GM18870 (cell line): ENCODE measurements at regions not wholly inside any gene's neighbourhood (a gene's known extent, or its start where the extent isn't known, plus 50 kb on each side); places are given as distances from the start of the nearest gene placed in this dataset.
A peak's percentile ranks its signal among the peaks of the same experiment; 100 is the strongest.

Experiments
- ATAC-seq: cut with Tn5 transposase; IDR thresholded peaks from one replicate; pipeline ENCODE4 v1.9.1; 2021; ENCODE audit warnings: moderate library complexity; ENCODE audit not compliant: unreplicated experiment

DNA sequence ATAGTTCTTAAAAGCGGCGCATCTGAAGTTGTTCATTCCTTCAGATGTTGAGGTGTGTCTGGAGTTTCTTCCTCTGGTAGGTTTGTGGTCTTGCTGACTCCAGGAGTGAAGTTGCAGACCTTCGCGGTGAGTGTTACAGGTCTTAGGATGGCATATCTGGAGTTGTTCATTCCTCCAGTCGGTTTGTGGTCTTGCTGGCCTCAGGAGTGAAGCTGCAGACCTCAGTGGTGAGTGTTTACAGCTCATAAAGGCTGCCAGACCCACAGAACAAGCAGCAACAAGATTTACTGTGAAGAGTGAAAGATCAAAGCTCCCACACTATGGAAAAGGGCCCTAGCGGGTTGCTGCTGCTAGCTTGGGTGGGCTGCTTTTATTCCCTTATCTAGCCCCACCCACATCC lies 201.7 kb upstream of the PDGFD start:
- ATAC-seq = no peak

- no peak for ATAC-seq
Measured at GRCh38 chr11:104361975-104362374, 198.0 kb upstream of the PDGFD start.

GRCh38 chr11:104352036-104352435 lies 188.1 kb upstream of the PDGFD start:
- ATAC-seq = no peak

GRCh38 chr11:104343578-104343977 lies 179.6 kb upstream of the PDGFD start:
- peak; percentile 81 for ATAC-seq

DNA sequence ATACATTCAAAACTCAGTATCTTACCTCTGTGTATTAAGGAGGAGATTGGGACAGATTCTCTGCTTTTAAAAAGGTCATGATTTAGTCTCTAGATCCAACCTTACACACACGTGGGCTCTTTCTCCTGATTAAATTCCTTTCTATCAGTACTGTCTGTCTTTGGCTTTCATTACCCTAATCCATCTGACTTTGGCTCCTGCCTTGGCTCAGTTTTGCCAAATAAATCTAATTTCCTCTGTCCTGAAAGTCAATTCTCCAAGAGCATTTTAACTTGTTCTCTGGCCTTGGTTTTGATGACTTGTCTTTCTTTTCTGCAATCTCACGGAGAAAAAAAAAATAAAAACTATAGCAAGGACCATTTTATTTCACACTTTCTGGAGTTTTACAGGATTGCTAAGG lies 176.6 kb upstream of the PDGFD start:
- no peak for ATAC-seq

DNA sequence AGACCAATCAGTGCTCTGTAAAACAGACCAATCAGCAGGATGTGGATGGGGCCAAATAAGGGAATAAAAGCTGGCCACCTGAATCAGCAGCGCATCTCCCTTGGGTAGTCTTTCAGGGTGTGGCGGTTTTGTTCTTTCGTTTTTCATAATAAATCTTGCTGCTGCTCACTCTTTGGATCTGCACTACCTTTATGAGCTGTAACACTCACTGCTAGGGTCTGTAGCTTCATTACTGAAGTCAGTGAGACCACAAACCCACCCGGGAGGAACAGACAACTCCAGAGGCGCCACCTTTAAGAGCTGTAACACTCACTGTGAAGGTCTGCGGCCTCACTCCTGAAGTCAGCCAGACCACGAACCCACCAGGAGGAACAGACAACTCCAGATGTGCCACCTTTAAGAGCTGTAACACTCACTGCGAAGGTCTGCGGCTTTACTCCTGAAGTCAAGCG lies 175.5 kb upstream of the PDGFD start:
- no peak for ATAC-seq

GRCh38 chr11:104338186-104338585 lies 174.2 kb upstream of the PDGFD start:
- no peak for ATAC-seq

DNA sequence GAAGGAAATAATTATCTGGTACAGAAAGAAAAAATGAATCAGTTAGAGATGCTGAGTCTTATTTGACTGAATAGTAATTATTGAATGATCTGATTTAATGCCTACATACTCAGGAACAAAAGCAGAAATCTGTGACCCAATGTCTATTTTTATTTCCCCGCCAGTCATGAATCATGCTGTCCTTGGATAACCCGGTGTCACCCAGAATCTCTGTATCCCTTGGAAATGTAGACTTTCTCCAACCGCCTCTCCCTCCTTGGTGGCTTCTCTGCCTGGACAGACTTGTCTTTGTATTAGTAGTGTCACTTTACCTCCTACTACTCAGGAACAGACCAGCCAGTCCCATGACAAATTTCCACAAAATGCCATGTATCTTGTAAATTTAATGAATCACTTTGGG lies 173.3 kb upstream of the PDGFD start:
- no peak for ATAC-seq

DNA sequence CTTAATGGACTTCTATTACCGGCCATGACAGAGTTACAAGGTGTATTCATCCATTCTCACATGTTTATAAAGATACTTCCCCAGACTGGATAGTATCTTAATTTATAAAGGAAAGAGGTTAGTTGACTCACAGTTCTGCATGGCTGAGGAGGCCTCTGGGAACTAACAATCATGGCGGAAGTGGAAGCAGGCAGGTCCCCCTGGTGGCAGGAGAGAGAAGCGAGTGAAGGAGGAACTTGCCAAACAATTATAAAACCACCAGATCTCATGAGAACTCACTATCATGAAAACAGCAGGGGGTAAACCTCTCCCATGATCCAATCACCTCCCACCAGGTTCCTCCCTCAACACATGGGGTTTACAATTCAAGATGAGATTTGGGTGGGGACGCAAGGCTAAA lies 170.0 kb upstream of the PDGFD start:
- no peak for ATAC-seq

DNA sequence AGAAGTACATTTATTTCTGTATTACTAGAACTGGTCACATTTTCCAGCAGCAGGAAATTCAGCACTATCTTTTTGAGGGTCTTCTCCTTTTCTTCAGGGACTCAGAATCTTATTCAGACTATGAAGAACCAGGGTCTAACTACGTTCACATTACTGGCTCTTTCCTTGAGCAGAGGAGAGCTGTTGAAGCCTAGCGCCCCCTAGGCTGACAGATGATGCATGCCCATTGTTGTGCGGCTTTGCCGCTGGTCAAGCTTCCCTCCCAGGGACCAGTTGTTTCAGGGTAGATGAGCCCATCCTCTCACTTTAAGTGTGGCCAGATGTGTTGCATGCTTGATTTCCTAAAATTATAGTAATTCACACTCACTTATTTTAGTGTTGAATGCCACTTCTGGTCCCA lies 168.2 kb upstream of the PDGFD start:
- ATAC-seq = no peak

GRCh38 chr11:104329078-104329665 lies 165.2 kb upstream of the PDGFD start:
- ATAC-seq = no peak

DNA sequence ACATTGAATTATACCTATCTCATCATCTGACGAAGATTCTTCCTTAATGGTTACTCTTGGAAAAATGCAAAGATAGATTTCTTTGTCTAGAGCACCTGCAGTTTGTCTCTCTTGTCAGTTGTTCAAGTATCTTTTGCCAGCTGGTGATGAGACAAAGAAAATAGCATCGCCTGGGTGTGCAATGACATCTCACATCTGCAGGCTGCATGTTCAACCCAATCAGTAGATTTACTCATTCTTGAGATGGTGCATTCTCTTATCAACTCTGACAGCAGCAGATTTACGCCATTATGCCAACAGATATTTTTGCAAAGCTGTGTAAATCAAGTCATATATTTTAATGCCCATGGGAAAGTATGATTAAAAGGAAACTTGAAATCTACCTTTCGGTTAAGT lies 164.6 kb upstream of the PDGFD start:
- ATAC-seq = no peak

- no peak for ATAC-seq
Measured at GRCh38 chr11:104327861-104328511, 164.0 kb upstream of the PDGFD start.

DNA sequence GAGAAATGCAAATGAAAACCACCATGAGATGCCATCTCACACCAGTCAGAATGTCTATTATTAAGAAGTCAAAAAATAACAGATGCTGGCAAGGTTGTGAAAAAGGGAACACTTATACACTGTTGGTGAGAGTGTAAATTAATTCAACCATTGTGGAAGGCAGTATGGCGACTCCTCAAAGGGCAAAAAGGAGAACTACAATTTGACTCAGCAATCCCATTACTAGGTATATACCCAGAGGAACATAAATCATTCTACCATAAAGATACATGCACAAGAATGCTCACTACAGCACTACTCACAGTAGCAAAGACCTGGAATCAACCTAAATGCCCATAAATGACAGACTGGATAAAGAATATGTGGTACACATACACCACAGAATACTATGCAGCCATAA lies 161.1 kb upstream of the PDGFD start:
- no peak for ATAC-seq

- ATAC-seq = no peak
Measured at GRCh38 chr11:104324276-104324675, 160.3 kb upstream of the PDGFD start.

DNA sequence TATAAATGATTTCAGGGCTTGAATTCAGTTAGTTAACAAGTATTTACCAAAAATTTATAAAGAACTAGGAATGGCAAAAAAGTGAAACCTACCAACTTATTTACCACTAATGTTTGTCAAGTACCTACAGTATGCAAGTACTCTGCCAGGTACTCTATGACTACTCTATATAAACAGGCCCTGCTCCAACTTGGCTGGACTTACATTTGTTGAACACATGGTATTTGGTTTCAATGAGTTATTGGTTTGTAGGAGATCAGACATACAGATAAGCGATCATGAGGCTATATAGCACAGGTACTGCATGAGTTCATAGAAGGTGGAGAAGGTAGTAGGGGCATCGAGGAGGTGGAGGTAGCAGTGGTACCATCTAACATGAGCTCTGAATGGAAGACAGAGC lies 159.9 kb upstream of the PDGFD start:
- ATAC-seq = no peak

- no peak for ATAC-seq
Measured at GRCh38 chr11:104322696-104323095, 158.7 kb upstream of the PDGFD start.

DNA sequence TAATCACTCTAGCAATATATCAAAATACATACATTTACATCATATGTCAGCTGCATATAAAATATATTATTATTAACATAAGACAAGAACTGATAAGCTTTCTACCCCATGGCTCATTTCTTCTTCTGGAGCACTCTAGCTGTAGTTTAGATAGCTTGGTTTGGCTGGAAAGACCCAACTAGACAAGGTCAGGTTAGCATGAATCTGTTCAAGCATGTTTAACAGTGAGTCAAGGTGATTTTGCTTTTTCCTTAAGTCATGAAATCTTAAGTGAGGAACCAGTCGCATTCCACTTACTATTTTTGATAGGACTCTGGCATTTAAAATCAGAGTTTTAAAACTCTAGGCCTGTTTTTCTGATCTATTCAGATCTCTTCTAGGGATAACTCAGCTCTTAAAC lies 157.0 kb upstream of the PDGFD start:
- ATAC-seq = no peak

- no peak for ATAC-seq
Measured at GRCh38 chr11:104320097-104320496, 156.2 kb upstream of the PDGFD start.

DNA sequence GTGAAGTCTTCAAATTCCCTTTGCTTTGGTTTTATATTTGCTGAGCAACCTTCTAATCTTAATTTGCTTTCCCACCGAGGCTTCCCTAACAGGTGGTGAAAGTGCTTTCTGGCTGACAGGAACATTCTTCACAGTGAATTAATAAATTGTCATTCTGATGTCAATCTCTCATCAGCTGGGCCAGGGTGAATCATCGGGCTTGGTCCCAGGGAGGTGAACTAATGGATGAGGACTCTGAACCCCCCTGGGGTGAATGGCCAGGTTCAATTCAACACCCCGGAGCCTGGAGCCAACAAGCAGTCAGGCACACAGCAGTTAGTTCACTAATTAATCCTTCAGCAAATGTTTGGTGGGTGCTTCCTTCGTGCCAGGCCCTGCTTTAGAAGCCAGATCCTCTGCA lies 155.4 kb upstream of the PDGFD start:
- ATAC-seq = no peak

DNA sequence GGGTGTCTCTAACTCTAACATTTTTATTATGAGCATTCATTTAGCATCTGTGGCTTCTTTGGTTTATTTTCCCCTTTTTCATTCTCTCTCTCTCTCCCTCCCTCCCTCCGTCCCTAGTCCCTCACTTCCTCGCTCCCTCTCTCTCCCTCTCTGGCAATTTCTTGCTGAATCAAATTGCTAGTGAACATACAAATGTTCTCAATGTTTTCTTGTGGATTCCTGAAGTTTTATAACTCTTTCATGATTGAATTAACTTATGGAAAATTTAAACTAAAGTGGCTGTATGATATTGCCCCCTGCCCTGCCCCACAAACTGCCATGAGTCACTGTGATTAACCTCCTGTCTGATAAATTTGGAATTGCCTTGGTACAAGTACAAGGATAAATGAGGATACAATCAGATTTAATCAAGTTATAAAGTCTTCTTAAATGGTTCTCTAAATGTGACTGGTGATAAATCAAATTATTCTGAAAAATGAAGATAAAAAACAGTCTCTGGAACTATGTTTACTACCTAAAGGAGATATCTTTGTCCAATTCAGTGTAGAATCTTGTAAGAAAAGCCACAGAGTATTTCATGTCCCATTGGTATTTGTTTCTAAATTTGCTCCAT lies 143.0 kb upstream of the PDGFD start:
- ATAC-seq = no peak

GRCh38 chr11:104301776-104302175 lies 137.8 kb upstream of the PDGFD start:
- no peak for ATAC-seq

DNA sequence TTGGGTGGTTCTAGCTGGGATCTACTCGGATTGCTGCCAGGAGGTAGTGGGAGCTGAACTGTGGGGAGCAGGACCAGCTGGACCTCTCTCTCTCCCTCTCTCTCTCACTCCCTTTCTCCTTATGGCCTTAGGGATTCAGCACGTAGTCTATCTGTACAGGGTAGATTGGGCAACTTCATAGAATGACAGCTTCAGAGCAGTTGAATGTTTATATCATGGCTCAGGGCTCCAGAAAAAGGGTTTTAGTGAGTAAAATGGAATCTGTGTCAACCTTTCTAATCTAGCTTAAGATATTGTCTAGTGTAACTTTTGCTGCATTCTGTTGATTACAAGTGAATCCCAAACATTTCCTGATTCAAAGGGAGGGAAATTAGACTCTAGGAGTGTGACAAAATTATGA lies 127.7 kb upstream of the PDGFD start:
- ATAC-seq = no peak
